ENCODE measurements at regions not wholly inside any gene's neighbourhood (a gene's known extent, or its start where the extent isn't known, plus 50 kb on each side); places are given as distances from the start of the nearest gene placed in this dataset.

- Histone ChIP-seq H2AFZ (ENCODE audit: insufficient read depth, low read depth, low read length, poor library complexity, severe bottlenecking) (no peak overlapping the region), H3K27me3 (replicated peaks in 1 of 4; ENCODE audit: control extremely low read depth in 1 of 4, control insufficient read depth in 3 of 4, insufficient read depth in 4 of 4, low read length in 3 of 4) (no peaks in the 10 kb centered on the region), H3K9me3 (ENCODE audit: control extremely low read depth in 1 of 3, control insufficient read depth in 2 of 3, insufficient read depth in 1 of 3, low read length in 2 of 3) (peaks cover 0 to 26% (median 0%) of the 10 kb centered on the region in 3 donors), H3K4me2 (replicated peaks; ENCODE audit: low read depth, low read length, poor library complexity, severe bottlenecking) (no peak overlapping the region), H3K36me3 (replicated peaks in 1 of 2; ENCODE audit: control extremely low read depth in 1 of 2, control insufficient read depth in 1 of 2, extremely low read depth in 1 of 2, insufficient read depth in 2 of 2, low read length in 1 of 2) (no peaks in the 10 kb centered on the region), H3K4me1 (ENCODE audit: control insufficient read depth in 2 of 2, insufficient read depth in 2 of 2, low read length in 2 of 2) (no peaks in the 10 kb centered on the region), H3K27ac (ENCODE audit: low read length in 2 of 2) (no peak overlapping the region), H3K79me2 (ENCODE audit: control insufficient read depth, insufficient read depth, low read length) (no peaks in the 10 kb centered on the region), H3K4me3 (ENCODE audit: control extremely low read depth in 1 of 5, extremely low read depth in 1 of 5, insufficient read depth in 1 of 5, low read depth in 2 of 5, low read length in 4 of 5) (no peak overlapping the region), H4K20me1 (ENCODE audit: control insufficient read depth, insufficient read depth, low read length, poor library complexity, severe bottlenecking) (no peaks in the 10 kb centered on the region), H3K9ac (ENCODE audit: low read length) (no peak overlapping the region)
- POLR2A ChIA-PET, result no interaction called here
- 93% methylated on average over 17 of the region's 17 CpGs for WGBS (ENCODE audit: insufficient coverage)
- no peak for ATAC-seq (ENCODE audit: low read depth)
- Mint-ChIP-seq H3K4me3 (no peak overlapping the region), H3K4me1 (no peaks in the 10 kb centered on the region), H3K9me3 (ENCODE audit: insufficient read depth) (peaks cover 12% of the 10 kb centered on the region), H3K27ac (no peak overlapping the region), H3K27me3 (no peaks in the 10 kb centered on the region)
- CTCF ChIA-PET, result no interaction called here
- TF ChIP-seq EZH2 (IDR thresholded peaks at IDR 0.05; ENCODE audit: borderline replicate concordance, insufficient read depth, low read depth, low read length, poor library complexity, severe bottlenecking) (no peak), CTCF (IDR thresholded peaks at IDR 0.05) (no peak)
- intact Hi-C loops (cut with micrococcal nuclease), result no loop called here
- DNase-seq, result no peak
Observed at GRCh38 chr13:111976474-111977178, 90.3 kb upstream of the SOX1 start.

- H3K9me3 Mint-ChIP-seq (ENCODE audit: insufficient read depth), result peaks cover 12% of the 10 kb centered on the region
- 95% methylated on average over 9 of the region's 13 CpGs for WGBS (ENCODE audit: insufficient coverage)
- TF ChIP-seq EZH2 (IDR thresholded peaks at IDR 0.05; ENCODE audit: borderline replicate concordance, insufficient read depth, low read depth, low read length, poor library complexity, severe bottlenecking), result no peak
- no peak for TF ChIP-seq CTCF (IDR thresholded peaks at IDR 0.05)
- H3K4me3 Mint-ChIP-seq, result no peak overlapping the region
- H3K4me2 ChIP-seq (replicated peaks; ENCODE audit: low read depth, low read length, poor library complexity, severe bottlenecking), result no peak overlapping the region
- DNase-seq (no peak), ATAC-seq (ENCODE audit: low read depth) (no peak)
- peaks cover 0 to 3% (median 0%) of the 10 kb centered on the region in 4 experiments for H3K27me3 ChIP-seq (replicated peaks in 1 of 4; ENCODE audit: control extremely low read depth in 1 of 4, control insufficient read depth in 3 of 4, insufficient read depth in 4 of 4, low read length in 3 of 4)
- ChIA-PET CTCF (no interaction called here), POLR2A (no interaction called here)
- H3K27me3 Mint-ChIP-seq, result no peaks in the 10 kb centered on the region
- H2AFZ ChIP-seq (ENCODE audit: insufficient read depth, low read depth, low read length, poor library complexity, severe bottlenecking), result no peak overlapping the region
- no peak overlapping the region for H3K4me3 ChIP-seq (ENCODE audit: control extremely low read depth in 1 of 5, extremely low read depth in 1 of 5, insufficient read depth in 1 of 5, low read depth in 2 of 5, low read length in 4 of 5)
- no peak overlapping the region for H3K27ac ChIP-seq (ENCODE audit: low read length in 2 of 2)
- H3K4me1 Mint-ChIP-seq, result no peaks in the 10 kb centered on the region
- H3K9ac ChIP-seq (ENCODE audit: low read length), result no peak overlapping the region
- intact Hi-C loops (cut with micrococcal nuclease), result no loop called here
- H3K4me1 ChIP-seq (ENCODE audit: control insufficient read depth in 2 of 2, insufficient read depth in 2 of 2, low read length in 2 of 2), result no peaks in the 10 kb centered on the region
- no peaks in the 10 kb centered on the region for H4K20me1 ChIP-seq (ENCODE audit: control insufficient read depth, insufficient read depth, low read length, poor library complexity, severe bottlenecking)
- no peaks in the 10 kb centered on the region for H3K79me2 ChIP-seq (ENCODE audit: control insufficient read depth, insufficient read depth, low read length)
- no peak overlapping the region for H3K27ac Mint-ChIP-seq
- peaks cover 0 to 30% (median 0%) of the 10 kb centered on the region in 3 donors for H3K9me3 ChIP-seq (ENCODE audit: control extremely low read depth in 1 of 3, control insufficient read depth in 2 of 3, insufficient read depth in 1 of 3, low read length in 2 of 3)
- no peaks in the 10 kb centered on the region for H3K36me3 ChIP-seq (replicated peaks in 1 of 2; ENCODE audit: control extremely low read depth in 1 of 2, control insufficient read depth in 1 of 2, extremely low read depth in 1 of 2, insufficient read depth in 2 of 2, low read length in 1 of 2)
Observed at GRCh38 chr13:111977179-111977506, 89.8 kb upstream of the SOX1 start.

Data from B cell (primary cell).